Non-pigmented ciliary epithelial cell (primary cell): ENCODE measurements at regions not wholly inside any gene's neighbourhood (a gene's known extent, or its start where the extent isn't known, plus 50 kb on each side); places are given as distances from the start of the nearest gene placed in this dataset.

ENCODE experiments used
- DNase-seq: peaks from one replicate; pipeline ENCODE4 v3.0.0-alpha.2; 2010; ENCODE audit warnings: low read depth

- no peak for DNase-seq
These were observed 240.7 kb downstream of the BMP7 start for GRCh38 chr20:57025666-57026224.

GRCh38 chr20:57027777-57028176, 238.7 kb downstream of the BMP7 start:
- no peak for DNase-seq

DNA sequence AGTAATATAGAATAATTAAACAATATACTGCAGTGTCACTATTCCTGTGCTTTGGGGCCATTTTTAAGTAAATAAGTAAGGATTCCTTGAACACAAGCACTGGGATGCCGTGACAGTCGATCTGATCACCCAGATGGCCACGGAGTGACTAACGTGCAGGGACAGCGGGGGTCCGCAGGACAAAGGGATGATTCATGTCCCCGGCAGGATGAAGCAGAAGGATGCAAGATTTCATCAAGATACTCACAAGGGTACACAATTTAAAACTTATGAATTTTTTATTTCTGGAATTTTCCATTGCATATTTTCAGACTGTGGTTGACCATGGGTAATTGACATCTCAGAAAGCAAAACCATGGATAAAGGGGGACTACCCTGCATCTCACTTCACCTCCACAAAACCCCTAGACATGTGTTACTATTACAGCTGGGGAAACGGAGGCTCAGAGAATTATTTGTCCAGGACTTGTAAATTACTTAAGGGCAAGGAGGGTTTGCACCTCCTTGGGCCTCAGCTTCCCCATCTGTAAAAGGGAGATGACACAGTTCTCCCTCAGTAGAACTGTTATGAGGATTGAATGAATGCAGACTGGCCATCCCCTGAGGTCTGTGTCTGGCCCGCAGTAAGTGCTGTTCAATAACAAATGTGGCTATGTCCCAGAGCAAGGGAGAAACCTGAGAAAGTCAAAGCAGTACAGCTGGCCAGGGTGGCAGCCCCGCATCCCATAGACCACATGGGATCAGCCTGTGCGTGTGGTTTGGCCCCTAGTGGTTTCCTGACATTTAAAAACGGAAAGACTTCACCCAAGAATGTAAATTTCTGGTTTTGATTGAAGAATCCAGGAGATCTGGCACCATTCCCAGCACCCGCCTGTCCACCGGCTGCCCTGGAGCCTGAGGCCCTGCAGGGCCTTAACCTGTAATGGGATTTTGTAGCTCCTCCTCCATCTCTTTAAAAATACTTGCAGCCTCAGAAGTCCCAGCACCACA, 235.5 kb downstream of the BMP7 start:
- DNase-seq: peak; percentile 24

DNA sequence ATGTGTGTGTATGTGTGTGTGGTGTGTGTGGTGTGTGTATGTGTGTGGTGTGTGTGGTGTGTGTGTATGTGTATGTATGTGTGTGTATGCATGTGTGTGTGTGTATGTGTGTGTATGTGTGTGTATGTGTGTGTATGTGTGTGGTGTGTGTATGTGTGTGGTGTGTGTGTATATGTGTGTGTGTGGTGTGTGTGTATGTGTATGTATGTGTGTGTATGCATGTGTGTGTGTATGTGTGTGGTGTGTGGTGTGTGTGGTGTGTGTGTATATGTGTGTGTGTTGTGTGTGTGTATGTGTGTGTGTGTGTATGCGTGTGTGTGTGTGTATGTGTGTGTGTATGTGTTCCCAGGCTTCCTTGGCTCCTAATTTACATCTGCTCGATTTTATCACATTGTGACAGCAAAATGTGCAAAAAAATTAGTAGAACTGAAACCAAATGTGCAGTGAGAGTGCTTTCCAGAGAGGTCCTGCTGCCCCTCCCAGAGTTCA, 234.5 kb downstream of the BMP7 start:
- DNase-seq: no peak

GRCh38 chr20:57032847-57033246, 233.6 kb downstream of the BMP7 start:
- DNase-seq: no peak

GRCh38 chr20:57034001-57034400, 232.4 kb downstream of the BMP7 start:
- DNase-seq: no peak

DNA sequence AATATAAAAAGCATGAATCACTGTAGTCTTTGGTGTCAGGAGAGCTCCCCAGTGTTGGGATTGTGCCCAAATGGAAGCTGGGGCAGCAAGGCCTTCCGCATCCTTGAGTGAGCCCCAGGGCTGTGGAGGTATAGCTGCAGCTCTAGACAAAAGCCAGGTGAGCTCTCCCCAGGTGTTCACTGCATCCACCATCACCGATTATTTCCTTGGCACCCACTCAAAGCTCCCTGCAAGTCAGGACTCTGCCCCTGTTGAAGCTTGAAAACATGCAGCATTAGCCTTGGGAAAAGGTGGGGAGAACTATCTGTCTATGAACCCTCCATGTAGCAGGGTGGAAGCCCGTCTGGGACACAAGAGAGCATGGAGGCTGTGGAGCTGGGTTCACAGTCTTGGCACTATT, 228.8 kb downstream of the BMP7 start:
- no peak for DNase-seq

DNA sequence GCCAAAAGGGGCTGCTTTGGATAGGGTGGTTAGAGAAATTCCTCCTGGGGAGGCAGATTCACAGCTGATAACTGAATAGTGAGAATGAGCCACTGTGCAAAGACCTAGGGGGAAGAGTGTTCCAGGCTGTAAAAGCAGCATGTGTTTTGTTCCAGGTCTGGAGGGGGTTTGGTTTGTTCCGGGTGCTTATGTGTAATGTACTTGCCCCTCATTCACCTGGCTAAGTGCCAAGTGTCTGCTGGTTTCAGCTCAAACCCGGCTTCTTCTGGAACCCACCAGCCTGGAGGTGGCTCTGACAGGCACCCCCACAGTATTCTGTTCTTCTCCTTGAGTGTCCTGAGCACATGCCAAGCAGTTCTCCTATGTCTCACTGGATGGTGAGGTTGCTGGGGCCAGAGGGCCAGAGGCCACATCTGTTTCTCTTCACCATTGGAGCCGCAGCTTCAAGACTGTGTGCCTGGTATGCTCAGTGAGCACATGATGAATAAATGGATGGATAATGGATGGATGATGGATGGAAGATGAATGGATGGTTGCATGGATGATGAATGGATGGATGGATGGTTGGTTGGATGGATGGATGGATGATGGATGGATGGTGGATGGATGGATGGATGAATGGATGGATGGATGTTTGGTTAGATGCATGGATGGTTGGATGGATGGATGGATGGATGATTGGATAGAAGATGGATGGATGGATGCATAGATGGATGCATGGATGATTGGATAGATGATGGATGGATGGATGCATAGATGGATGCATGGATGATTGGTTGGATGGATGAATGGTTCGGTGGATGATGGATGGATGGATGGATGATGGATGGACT, 227.6 kb downstream of the BMP7 start:
- no peak for DNase-seq

GRCh38 chr20:57040466-57040865, 226.0 kb downstream of the BMP7 start:
- DNase-seq: no peak

GRCh38 chr20:57040924-57041323, 225.5 kb downstream of the BMP7 start:
- DNase-seq: no peak

DNA sequence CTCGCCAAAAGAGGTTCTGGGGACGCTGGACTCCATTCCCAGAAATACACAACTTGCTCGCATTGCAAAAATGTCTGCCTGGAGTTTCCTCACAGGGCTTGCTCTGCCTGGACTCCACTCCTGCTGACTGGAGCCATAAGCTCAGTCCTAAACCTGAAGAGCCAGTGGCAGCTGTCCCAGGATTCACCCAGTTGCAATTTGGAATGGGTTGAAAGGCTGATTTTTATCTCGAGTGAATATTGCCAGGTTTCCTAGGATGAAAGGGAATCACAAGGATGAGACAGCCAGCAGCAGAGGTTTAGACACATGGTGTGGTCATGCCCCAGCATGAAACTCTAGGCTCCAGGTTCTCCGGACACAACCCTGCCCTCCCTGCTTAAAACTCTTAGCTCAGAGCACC, 223.3 kb downstream of the BMP7 start:
- DNase-seq: no peak

DNA sequence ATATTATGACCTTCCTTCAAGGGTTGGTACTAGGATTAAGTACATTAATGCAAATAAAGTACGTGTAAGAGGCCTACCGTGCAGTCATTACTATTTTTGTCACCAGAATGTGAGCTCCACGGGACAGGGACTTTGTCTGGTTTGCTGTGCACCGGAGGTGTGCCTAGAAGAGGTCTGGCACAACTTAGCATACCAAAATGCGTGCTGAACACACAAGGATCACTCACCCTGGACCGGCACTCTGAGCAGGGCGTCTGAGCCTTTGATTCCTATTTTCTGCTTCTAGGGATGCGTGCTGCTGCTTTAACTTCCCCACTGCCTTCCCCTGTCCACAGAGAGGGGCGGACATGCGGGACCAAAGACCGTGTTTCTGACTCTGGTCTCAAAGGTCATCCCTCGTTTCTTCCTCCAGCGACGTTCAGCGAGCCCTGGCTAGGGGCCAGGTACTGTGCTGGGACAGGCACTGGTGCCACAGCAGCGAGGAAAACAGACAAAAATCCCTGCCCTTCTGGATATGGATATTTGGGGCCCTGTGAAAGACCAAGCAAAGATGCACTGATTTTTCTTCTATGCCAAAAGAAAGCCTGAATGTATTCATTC, 222.7 kb downstream of the BMP7 start:
- DNase-seq: no peak

GRCh38 chr20:57047281-57048026, 219.0 kb downstream of the BMP7 start:
- no peak for DNase-seq

- no peak for DNase-seq
These were observed 218.2 kb downstream of the BMP7 start for GRCh38 chr20:57048027-57048869.

DNA sequence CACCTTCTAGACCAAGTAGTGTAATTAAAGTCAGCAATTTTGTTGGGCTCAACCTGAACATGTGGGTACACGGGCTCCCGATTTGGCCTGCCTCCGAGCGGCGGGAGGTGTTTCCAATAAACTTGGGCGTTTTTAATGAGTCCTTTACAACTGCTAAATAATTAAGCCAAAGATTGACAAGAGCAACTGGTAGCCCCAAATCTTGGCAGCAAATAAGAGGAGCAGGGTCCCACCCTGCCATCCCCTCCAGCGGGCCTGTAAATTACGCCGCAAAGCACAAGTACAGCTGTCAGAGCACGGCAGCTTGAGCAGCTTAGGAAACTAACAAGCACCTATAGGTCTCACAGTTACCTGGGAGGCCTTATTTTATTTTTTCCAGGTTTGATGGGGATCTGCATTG, 217.1 kb downstream of the BMP7 start:
- DNase-seq: no peak

DNA sequence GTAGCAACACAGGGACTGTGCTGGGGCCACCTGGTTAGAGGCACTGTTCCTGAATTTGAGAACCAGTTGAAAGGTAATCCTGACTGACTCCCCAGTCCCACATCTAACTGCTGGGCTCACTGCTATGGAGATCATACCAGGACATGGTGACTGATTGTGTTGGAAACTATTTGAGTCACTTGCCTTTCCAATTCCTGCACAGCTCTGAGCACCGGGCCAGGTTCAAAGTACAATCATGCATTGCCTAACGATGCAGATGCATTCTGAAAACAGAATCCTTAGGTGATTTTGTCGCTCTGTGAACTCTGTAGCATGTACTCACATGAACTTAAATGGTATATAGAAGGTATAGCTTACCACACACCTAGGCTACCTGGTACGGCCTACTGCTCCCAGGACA, 215.3 kb downstream of the BMP7 start:
- DNase-seq: no peak

GRCh38 chr20:57053067-57053466, 213.4 kb downstream of the BMP7 start:
- no peak for DNase-seq

DNA sequence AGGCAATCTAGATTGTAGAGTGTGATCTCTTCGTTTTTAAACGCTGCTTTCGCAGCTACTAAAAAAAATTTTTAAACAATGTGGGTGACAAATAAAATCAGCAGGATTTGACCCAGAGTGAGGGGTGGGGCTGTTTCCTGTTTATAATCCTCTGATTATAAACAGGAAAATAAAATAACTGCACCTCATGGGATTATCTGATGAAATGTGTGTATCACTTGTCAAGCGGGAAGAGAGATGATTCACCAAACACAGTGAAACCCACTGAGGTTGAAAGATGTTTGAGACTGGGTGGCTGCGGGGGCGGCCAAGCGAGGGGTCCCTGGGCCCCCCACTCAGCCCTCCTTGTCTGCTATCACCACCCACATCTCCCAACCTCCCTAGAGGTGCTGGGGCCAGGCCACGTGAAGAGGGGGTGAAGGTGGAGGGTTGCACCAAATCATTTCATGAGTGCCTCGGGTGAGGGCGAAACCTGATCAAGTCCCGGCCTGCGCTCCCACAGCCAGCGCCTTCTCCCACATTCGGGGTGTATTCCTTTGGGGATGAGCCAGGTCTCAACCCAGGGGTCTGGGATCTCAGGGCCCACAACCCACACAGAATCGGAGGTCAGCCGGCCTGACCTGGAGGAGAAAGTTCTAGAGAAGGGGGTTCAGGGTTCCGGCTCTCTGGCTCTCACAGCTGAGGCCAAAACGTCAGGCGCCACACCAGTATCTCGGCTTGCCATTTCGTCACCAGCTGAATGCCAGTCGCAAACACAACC, 212.5 kb downstream of the BMP7 start:
- no peak for DNase-seq

GRCh38 chr20:57055345-57055744, 211.1 kb downstream of the BMP7 start:
- DNase-seq: no peak

DNA sequence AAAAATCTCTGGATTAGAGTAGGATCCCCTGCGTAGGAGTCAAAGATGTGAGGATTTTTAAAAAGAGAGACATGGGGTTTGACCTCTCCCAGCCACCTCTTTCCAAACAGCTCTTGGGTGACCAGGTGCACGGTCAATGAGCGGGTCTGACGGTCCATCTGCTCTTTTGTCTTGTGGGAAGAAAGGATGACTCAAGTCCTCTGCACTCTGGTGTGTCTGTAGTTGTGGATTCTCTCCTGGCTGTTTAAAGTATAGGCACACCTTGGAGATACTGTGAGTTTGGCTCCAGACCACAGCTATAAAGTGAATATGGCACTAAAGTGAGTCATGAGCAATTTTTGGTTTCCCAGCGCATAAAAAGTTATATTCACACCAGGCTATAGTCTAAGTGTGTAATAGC, 209.8 kb downstream of the BMP7 start:
- DNase-seq: no peak
